B cell (primary cell): ENCODE measurements at regions not wholly inside any gene's neighbourhood (a gene's known extent, or its start where the extent isn't known, plus 50 kb on each side); places are given as distances from the start of the nearest gene placed in this dataset.
"Not testable (repeated sequence)": the region's sequence is repeated elsewhere in the genome, so short reads cannot be mapped to it uniquely, and the experiment has no call there.

ENCODE experiments used
- ATAC-seq: fragments of 200-7000 bp; cut with Tn5 transposase; one replicate; pipeline ENCODE4 v1.10.0; 2021; ENCODE audit warnings: low read depth, mild to moderate bottlenecking, moderate number of reproducible peaks, moderate library complexity
- CTCF ChIA-PET: fragments of 350-600 bp; sonication (Branson Sonifier 250); formaldehyde crosslinking; loops from one replicate; lab custom pipeline; 2021; ENCODE audit warnings: antibody characterized with exemption, inconsistent platforms; lab: Charles Lee
- POLR2A ChIA-PET: fragments of 350-600 bp; sonication (Branson Sonifier 250); formaldehyde crosslinking; loops from one replicate; lab custom pipeline; 2021; ENCODE audit warnings: antibody characterized with exemption; lab: Charles Lee
- DNase-seq: peaks from one replicate; pipeline ENCODE4 v3.0.0; 2013
- H2AFZ ChIP-seq: 2 replicates; pipeline ENCODE4 v1.6.1; 2012; ENCODE audit warnings: mild to moderate bottlenecking, low read depth, low read length; ENCODE audit not compliant: insufficient read depth, poor library complexity, severe bottlenecking
- H3K27ac ChIP-seq, 2 donors: 1 replicate in 1 of 2; 2 replicates in 1 of 2; pipeline ENCODE4 v1.5.1; 2012 to 2013; ENCODE audit warnings: low read length in 2 of 2, mild to moderate bottlenecking in 2 of 2, moderate library complexity in 1 of 2
- H3K27me3 ChIP-seq, 4 experiments: fragments of 200-600 bp in 1 of 4; sonication (generic) in 1 of 4; replicated peaks in 1 of 4; 1 replicate in 2 of 4; 2 replicates in 2 of 4; pipeline versions ENCODE4 v1.6.1 to v1.7.0; 2013 to 2016; ENCODE audit warnings: low read length in 3 of 4, mild to moderate bottlenecking in 2 of 4, mixed read lengths in 1 of 4, moderate library complexity in 1 of 4; ENCODE audit not compliant: insufficient read depth in 4 of 4, control insufficient read depth in 3 of 4; ENCODE audit errors: control extremely low read depth in 1 of 4
- H3K36me3 ChIP-seq, 2 experiments: replicated peaks in 1 of 2; 1 replicate in 1 of 2; 2 replicates in 1 of 2; pipeline versions ENCODE4 v1.6.1 to v1.7.1; 2013; ENCODE audit warnings: low read length in 1 of 2; ENCODE audit not compliant: insufficient read depth in 2 of 2, control insufficient read depth in 1 of 2; ENCODE audit errors: control extremely low read depth in 1 of 2, extremely low read depth in 1 of 2
- H3K4me1 ChIP-seq, 2 donors: fragments of 200-600 bp in 1 of 2; sonication (generic) in 1 of 2; 1 replicate in 1 of 2; 2 replicates in 1 of 2; pipeline versions ENCODE4 v1.5.1 to v1.6.1; 2013 to 2017; ENCODE audit warnings: low read length in 2 of 2; ENCODE audit not compliant: control insufficient read depth in 2 of 2, insufficient read depth in 2 of 2
- H3K4me2 ChIP-seq: replicated peaks from 2 replicates; pipeline ENCODE3; 2012; ENCODE audit warnings: mild to moderate bottlenecking, low read depth, low read length; ENCODE audit not compliant: poor library complexity, severe bottlenecking
- H3K4me3 ChIP-seq, 5 experiments: fragments of 200-600 bp in 1 of 5; sonication (generic) in 1 of 5; 1 replicate in 3 of 5; 2 replicates in 2 of 5; pipeline versions ENCODE4 v1.5.1 to v1.7.0; 2011 to 2016; ENCODE audit warnings: low read length in 4 of 5, mild to moderate bottlenecking in 4 of 5, low read depth in 2 of 5, control low read depth in 1 of 5, moderate library complexity in 1 of 5; ENCODE audit not compliant: insufficient read depth in 1 of 5; ENCODE audit errors: control extremely low read depth in 1 of 5, extremely low read depth in 1 of 5
- H3K79me2 ChIP-seq: fragments of 200-600 bp; sonication (generic); one replicate; pipeline ENCODE4 v1.6.0; 2016; ENCODE audit warnings: low read length; ENCODE audit not compliant: control insufficient read depth, insufficient read depth
- H3K9ac ChIP-seq: fragments of 200-600 bp; sonication (generic); 2 replicates; pipeline ENCODE4 v1.6.1; 2017; ENCODE audit warnings: mild to moderate bottlenecking, low read length, moderate library complexity
- H3K9me3 ChIP-seq, 3 donors: one replicate each; pipeline versions ENCODE4 v1.6.1 to v1.7.1; 2013; ENCODE audit warnings: low read length in 2 of 3; ENCODE audit not compliant: control insufficient read depth in 2 of 3, insufficient read depth in 1 of 3; ENCODE audit errors: control extremely low read depth in 1 of 3
- H4K20me1 ChIP-seq: 2 replicates; pipeline ENCODE4 v1.6.0; 2012; ENCODE audit warnings: mild to moderate bottlenecking, low read length; ENCODE audit not compliant: insufficient read depth, control insufficient read depth, poor library complexity, severe bottlenecking
- H3K27ac Mint-ChIP-seq: one replicate; pipeline ENCODE4 v1.8.0; 2021; ENCODE audit warnings: mixed read lengths
- H3K27me3 Mint-ChIP-seq: one replicate; pipeline ENCODE4 v1.8.0; 2021; ENCODE audit warnings: mixed read lengths
- H3K4me1 Mint-ChIP-seq: one replicate; pipeline ENCODE4 v1.8.0; 2021; ENCODE audit warnings: mixed read lengths
- H3K4me3 Mint-ChIP-seq: one replicate; pipeline ENCODE4 v1.8.0; 2021; ENCODE audit warnings: mixed read lengths
- H3K9me3 Mint-ChIP-seq: one replicate; pipeline ENCODE4 v1.8.0; 2022; ENCODE audit warnings: mixed read lengths; ENCODE audit not compliant: insufficient read depth
- WGBS: methylation state at CpG from one replicate; pipeline ENCODE4 v1.1.5; 2013; ENCODE audit warnings: missing lambda C conversion rate; ENCODE audit not compliant: insufficient coverage; 5-methylcytosine and 5-hydroxymethylcytosine counted together
- intact Hi-C: fragments of 100-400 bp; cut with micrococcal nuclease; formaldehyde crosslinking; loops from one replicate; pipeline ENCODE4 v1.10.0; 2022

GRCh38 chr10:47711428-47711827, 52.0 kb downstream of the SYT15B start:
- H3K27me3 ChIP-seq, H3K4me1 Mint-ChIP-seq, H3K9ac ChIP-seq, POLR2A ChIA-PET, H3K4me3 ChIP-seq, H3K4me3 Mint-ChIP-seq, CTCF ChIA-PET, H3K36me3 ChIP-seq, H3K79me2 ChIP-seq, DNase-seq, H3K9me3 Mint-ChIP-seq, H3K4me1 ChIP-seq, H3K4me2 ChIP-seq, intact Hi-C loops, H3K9me3 ChIP-seq, H3K27me3 Mint-ChIP-seq, H3K27ac Mint-ChIP-seq, H3K27ac ChIP-seq, H4K20me1 ChIP-seq, H2AFZ ChIP-seq, ATAC-seq: not testable (repeated sequence)

DNA sequence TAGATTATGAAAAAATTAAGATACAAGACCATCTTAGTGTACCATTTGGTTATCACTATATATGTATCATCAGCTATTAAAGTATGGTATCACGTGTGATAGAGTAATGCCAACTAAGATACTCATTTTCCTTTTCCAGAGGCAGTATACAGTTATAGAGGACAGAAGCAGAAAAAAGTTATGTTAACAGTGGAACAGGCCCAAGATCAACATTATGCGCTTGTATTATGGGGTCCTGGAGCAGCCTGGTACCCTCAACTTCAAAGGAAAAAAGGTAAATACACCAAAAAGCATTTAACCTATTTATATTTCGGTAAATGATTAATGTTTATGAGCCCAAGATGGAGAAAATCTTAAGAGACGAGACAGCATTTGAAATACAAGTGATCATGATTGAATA, 52.9 kb downstream of the SYT15B start:
- CTCF ChIA-PET, H3K4me3 Mint-ChIP-seq, H3K9ac ChIP-seq, H3K36me3 ChIP-seq, H2AFZ ChIP-seq, H3K79me2 ChIP-seq, ATAC-seq, H4K20me1 ChIP-seq, H3K27me3 ChIP-seq, H3K4me3 ChIP-seq, H3K9me3 ChIP-seq, H3K27ac ChIP-seq, H3K4me1 Mint-ChIP-seq, POLR2A ChIA-PET, intact Hi-C loops, H3K4me2 ChIP-seq, H3K27me3 Mint-ChIP-seq, H3K9me3 Mint-ChIP-seq, H3K27ac Mint-ChIP-seq, H3K4me1 ChIP-seq, DNase-seq: not testable (repeated sequence)
- no CpG with 5 or more reads among the region's 4 CpGs for WGBS

- H3K4me2 ChIP-seq, H3K36me3 ChIP-seq, H3K79me2 ChIP-seq, H3K27ac Mint-ChIP-seq, H3K4me1 Mint-ChIP-seq, H3K9me3 Mint-ChIP-seq, CTCF ChIA-PET, H4K20me1 ChIP-seq, H3K4me1 ChIP-seq, H3K27me3 ChIP-seq, H3K9me3 ChIP-seq, H3K27me3 Mint-ChIP-seq, POLR2A ChIA-PET, intact Hi-C loops, H3K9ac ChIP-seq, H3K27ac ChIP-seq: not testable (repeated sequence)
- DNase-seq: peak; percentile 31
- peak overlapping the region; percentile 65 for H3K4me3 Mint-ChIP-seq
- no CpG with 5 or more reads among the region's 66 CpGs for WGBS
- Histone ChIP-seq H2AFZ (peak overlapping the region; percentile 22), H3K4me3 (peak overlapping the region in 3 of 5 experiments; percentile 24 to 43 (median 38))
- ATAC-seq: peak; percentile 99
These were observed 57.5 kb downstream of the SYT15B start for GRCh38 chr10:47705698-47706414.

DNA sequence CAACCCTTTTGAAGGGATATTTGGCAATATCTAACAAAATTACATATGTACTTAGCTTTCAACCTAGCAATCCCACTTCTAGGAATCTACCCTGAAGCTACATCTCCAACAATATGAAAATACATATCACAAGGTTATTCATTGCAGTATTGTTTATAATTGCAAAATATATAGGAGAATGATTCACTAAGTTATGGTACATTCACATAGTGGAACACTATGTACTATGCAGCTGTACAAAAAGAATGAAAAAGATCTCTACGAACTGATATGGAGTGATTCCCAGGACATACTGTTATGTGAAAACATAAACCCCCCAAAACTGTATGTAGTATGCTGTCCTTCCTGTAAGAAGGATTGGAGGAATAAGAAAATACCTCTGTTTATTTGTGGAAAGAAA, 62.1 kb downstream of the SYT15B start:
- H3K4me2 ChIP-seq, ATAC-seq, H3K79me2 ChIP-seq, H3K9ac ChIP-seq, H3K36me3 ChIP-seq, H3K27ac Mint-ChIP-seq, POLR2A ChIA-PET, H4K20me1 ChIP-seq, DNase-seq, H3K9me3 ChIP-seq, intact Hi-C loops, H3K4me3 ChIP-seq, H3K27me3 ChIP-seq, H3K27ac ChIP-seq, CTCF ChIA-PET, H3K4me1 ChIP-seq, H3K27me3 Mint-ChIP-seq, H3K4me3 Mint-ChIP-seq, H3K9me3 Mint-ChIP-seq, H3K4me1 Mint-ChIP-seq, H2AFZ ChIP-seq: not testable (repeated sequence)
- WGBS: no CpG with 5 or more reads among the region's 1 CpG
